ENCODE measurements at regions not wholly inside any gene's neighbourhood (a gene's known extent, or its start where the extent isn't known, plus 50 kb on each side); places are given as distances from the start of the nearest gene placed in this dataset.
A peak's percentile ranks its signal among the peaks of the same experiment; 100 is the strongest.
"Not testable (repeated sequence)": the region's sequence is repeated elsewhere in the genome, so short reads cannot be mapped to it uniquely, and the experiment has no call there.

DNA sequence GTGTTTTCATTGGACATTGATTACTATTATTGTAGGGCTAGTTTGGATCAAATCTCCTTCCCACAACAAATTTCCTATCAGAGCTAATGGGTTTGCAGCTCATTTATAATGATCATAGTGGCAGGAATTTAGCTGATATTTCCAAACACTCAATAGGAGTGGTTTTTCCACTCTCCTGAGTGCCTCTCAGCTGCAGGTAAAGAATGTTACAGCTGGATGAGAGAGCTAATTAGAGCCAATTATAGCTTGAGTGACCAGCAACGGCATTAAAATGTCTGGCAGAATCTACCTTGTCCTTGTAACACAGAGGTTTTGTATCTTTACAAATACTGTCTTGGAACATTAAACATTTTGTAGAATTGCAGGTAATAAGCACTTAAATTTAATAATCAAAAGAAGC is 602.8 kb upstream of the EPHA5 start:
- H3K27me3 Mint-ChIP-seq (ENCODE audit: unreplicated experiment), result peaks cover 1% of the 10 kb centered on the region
- TF ChIP-seq, protein P1, sequence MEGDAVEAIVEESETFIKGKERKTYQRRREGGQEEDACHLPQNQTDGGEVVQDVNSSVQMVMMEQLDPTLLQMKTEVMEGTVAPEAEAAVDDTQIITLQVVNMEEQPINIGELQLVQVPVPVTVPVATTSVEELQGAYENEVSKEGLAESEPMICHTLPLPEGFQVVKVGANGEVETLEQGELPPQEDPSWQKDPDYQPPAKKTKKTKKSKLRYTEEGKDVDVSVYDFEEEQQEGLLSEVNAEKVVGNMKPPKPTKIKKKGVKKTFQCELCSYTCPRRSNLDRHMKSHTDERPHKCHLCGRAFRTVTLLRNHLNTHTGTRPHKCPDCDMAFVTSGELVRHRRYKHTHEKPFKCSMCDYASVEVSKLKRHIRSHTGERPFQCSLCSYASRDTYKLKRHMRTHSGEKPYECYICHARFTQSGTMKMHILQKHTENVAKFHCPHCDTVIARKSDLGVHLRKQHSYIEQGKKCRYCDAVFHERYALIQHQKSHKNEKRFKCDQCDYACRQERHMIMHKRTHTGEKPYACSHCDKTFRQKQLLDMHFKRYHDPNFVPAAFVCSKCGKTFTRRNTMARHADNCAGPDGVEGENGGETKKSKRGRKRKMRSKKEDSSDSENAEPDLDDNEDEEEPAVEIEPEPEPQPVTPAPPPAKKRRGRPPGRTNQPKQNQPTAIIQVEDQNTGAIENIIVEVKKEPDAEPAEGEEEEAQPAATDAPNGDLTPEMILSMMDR (IDR thresholded peaks at IDR 0.05; ENCODE audit: partially characterized antibody, unreplicated experiment), result no peak
- no peaks in the 10 kb centered on the region for H3K4me1 Mint-ChIP-seq (ENCODE audit: low read depth, unreplicated experiment)
- H3K4me3 Mint-ChIP-seq (ENCODE audit: unreplicated experiment), result no peak overlapping the region
- no peaks in the 10 kb centered on the region for H3K36me3 Mint-ChIP-seq (ENCODE audit: unreplicated experiment)
- H3K9me3 Mint-ChIP-seq (ENCODE audit: unreplicated experiment), result peaks cover 2% of the 10 kb centered on the region
- no peak for DNase-seq
- no peak overlapping the region for H3K27ac Mint-ChIP-seq (ENCODE audit: unreplicated experiment)

DNA sequence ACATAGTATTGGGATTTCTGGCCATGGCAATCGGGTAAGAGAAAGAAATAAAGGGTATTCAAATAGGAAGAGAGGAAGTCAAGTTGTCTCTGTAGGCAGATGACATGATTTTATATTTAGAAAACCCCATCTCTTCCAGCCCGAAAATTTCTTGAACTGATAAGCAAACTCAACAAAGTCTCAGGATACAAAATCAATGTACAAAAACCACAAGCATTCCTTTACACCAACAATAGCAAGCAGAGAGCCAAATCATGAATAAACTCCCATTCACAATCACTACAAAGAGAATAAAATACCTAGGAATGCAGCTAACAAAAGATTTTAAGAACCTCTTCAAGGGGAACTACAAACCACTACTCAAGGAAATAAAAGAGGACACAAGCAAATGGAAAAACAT is 600.1 kb upstream of the EPHA5 start:
- H3K4me1 Mint-ChIP-seq (ENCODE audit: low read depth, unreplicated experiment); H3K36me3 Mint-ChIP-seq (ENCODE audit: unreplicated experiment); H3K27me3 Mint-ChIP-seq (ENCODE audit: unreplicated experiment); H3K4me3 Mint-ChIP-seq (ENCODE audit: unreplicated experiment); DNase-seq; H3K9me3 Mint-ChIP-seq (ENCODE audit: unreplicated experiment); H3K27ac Mint-ChIP-seq (ENCODE audit: unreplicated experiment): not testable (repeated sequence)

DNA sequence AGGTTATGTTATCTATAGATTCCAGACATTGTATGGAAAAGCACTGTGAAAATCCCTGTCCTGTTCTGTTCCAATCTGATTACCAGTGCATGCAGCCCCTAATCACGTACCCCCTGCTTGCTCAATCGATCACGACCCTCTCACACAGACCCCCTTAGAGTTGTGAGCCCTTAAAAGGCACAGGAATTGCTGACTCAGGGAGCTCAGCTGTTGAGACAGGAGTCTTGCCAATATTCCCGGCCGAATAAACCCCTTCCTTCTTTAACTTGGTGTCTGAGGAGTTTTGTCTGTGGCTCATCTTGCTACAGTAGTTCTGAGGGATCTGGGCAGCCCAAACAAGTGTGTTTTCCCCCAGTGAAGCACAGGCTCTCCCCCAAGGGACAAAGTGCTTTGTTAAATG is 596.3 kb upstream of the EPHA5 start:
- not testable (repeated sequence) for DNase-seq; H3K4me1 Mint-ChIP-seq (ENCODE audit: low read depth, unreplicated experiment); H3K4me3 Mint-ChIP-seq (ENCODE audit: unreplicated experiment); H3K27me3 Mint-ChIP-seq (ENCODE audit: unreplicated experiment); H3K27ac Mint-ChIP-seq (ENCODE audit: unreplicated experiment); H3K36me3 Mint-ChIP-seq (ENCODE audit: unreplicated experiment); H3K9me3 Mint-ChIP-seq (ENCODE audit: unreplicated experiment)

DNA sequence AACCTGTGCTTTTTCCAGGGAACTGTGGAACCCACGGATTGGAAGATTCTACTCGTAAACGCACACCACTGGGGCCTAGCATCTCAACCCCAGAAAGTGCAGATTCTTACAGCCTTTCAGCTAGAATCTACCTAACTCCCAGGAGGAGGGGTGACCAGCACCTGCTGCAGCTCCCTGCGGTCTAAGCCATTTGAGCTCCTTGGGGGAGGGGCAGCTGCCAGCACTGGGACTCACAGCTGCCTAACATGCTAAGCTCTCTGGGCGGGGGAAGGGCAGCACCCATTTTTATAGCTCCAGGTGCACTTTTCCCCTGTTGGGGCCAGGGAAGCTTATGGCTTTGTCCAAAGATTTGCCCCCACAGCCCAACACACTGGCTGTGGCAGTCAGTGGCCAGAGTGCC is 595.7 kb upstream of the EPHA5 start:
- Mint-ChIP-seq H3K27me3 (ENCODE audit: unreplicated experiment) (peaks cover 4% of the 10 kb centered on the region), H3K9me3 (ENCODE audit: unreplicated experiment) (peaks cover under 1% of the 10 kb centered on the region), H3K4me1 (ENCODE audit: low read depth, unreplicated experiment) (no peaks in the 10 kb centered on the region), H3K36me3 (ENCODE audit: unreplicated experiment) (no peaks in the 10 kb centered on the region), H3K4me3 (ENCODE audit: unreplicated experiment) (no peak overlapping the region), H3K27ac (ENCODE audit: unreplicated experiment) (no peak overlapping the region)
- TF ChIP-seq, protein P1 (IDR thresholded peaks at IDR 0.05; ENCODE audit: partially characterized antibody, unreplicated experiment), result no peak
- peak; percentile 13 for DNase-seq

DNA sequence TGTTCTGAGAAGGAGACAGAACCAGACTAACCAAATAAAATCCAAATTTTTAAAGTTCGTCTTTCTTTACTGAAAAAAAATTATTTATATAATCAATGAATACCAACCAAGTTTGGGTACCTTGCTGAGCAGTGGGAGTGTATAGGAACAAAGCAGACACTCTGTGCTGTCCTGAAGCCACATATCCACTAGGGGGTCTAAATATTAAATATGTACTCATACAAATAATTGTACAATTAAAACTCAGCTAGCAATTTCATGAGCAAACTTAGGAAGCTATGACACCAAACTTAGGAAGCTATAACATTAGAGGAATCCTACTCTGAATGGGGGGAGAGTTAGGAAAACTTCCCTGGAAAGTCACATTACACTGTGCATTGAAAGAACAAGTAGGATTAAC is 582.0 kb upstream of the EPHA5 start:
- no peaks in the 10 kb centered on the region for H3K36me3 Mint-ChIP-seq (ENCODE audit: unreplicated experiment)
- no peak for DNase-seq
- H3K9me3 Mint-ChIP-seq (ENCODE audit: unreplicated experiment), result peaks cover 1% of the 10 kb centered on the region
- TF ChIP-seq, protein P1 (IDR thresholded peaks at IDR 0.05; ENCODE audit: partially characterized antibody, unreplicated experiment), result peak; percentile 24
- no peaks in the 10 kb centered on the region for H3K4me1 Mint-ChIP-seq (ENCODE audit: low read depth, unreplicated experiment)
- no peak overlapping the region for H3K4me3 Mint-ChIP-seq (ENCODE audit: unreplicated experiment)
- no peak overlapping the region for H3K27ac Mint-ChIP-seq (ENCODE audit: unreplicated experiment)
- no peaks in the 10 kb centered on the region for H3K27me3 Mint-ChIP-seq (ENCODE audit: unreplicated experiment)

DNA sequence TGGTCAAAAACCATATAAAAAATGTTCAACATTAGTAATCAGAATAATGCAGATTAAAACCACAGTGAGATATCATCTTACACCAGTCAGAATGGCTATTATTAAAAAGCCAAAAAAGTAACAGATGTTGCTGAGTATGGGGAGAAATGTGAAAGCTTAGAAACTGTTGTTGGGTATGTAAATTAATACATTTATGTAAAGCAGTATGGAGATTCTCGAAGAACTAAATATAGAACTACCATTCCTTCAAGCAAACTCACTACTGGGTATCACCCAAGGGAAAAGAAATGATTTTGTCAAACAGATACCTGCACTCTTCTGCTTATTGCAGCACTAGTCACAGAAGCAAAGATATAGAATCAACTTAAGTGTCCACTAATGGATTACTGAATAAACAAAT is 576.4 kb upstream of the EPHA5 start:
- no peak overlapping the region for H3K27ac Mint-ChIP-seq (ENCODE audit: unreplicated experiment)
- H3K27me3 Mint-ChIP-seq (ENCODE audit: unreplicated experiment), result no peaks in the 10 kb centered on the region
- H3K4me1 Mint-ChIP-seq (ENCODE audit: low read depth, unreplicated experiment), result no peaks in the 10 kb centered on the region
- H3K9me3 Mint-ChIP-seq (ENCODE audit: unreplicated experiment), result no peaks in the 10 kb centered on the region
- DNase-seq, result no peak
- TF ChIP-seq, protein P1 (IDR thresholded peaks at IDR 0.05; ENCODE audit: partially characterized antibody, unreplicated experiment), result no peak
- H3K4me3 Mint-ChIP-seq (ENCODE audit: unreplicated experiment), result no peak overlapping the region
- H3K36me3 Mint-ChIP-seq (ENCODE audit: unreplicated experiment), result no peaks in the 10 kb centered on the region
